Small intestine (tissue), 7 donors: ENCODE measurements at regions not wholly inside any gene's neighbourhood (a gene's known extent, or its start where the extent isn't known, plus 50 kb on each side); places are given as distances from the start of the nearest gene placed in this dataset.

Experiments used
- DNase-seq, 2 donors: peaks; one replicate each; pipeline versions ENCODE4 v3.0.0 to v3.0.0-alpha.2; 2013
- FAIRE-seq: peaks from 2 replicates; lab custom pipeline; 2012; peaks lifted over from hg19 to GRCh38; lab: Jason Lieb, UNC
- H3K27ac ChIP-seq, 3 donors: one replicate each; pipeline ENCODE4 v1.5.1; 2013; ENCODE audit warnings: low read length in 2 of 3, mild to moderate bottlenecking in 2 of 3, control low read depth in 1 of 3, inconsistent platforms in 1 of 3, low read depth in 1 of 3, moderate library complexity in 1 of 3
- H3K27me3 ChIP-seq, 3 donors: one replicate each; pipeline ENCODE4 v1.6.1; 2013; ENCODE audit warnings: low read length in 3 of 3, inconsistent platforms in 1 of 3; ENCODE audit not compliant: control insufficient read depth in 3 of 3, insufficient read depth in 3 of 3
- H3K36me3 ChIP-seq, 3 donors: one replicate each; pipeline ENCODE4 v1.6.1; 2013; ENCODE audit warnings: low read length in 3 of 3, inconsistent platforms in 1 of 3, low read depth in 1 of 3, mild to moderate bottlenecking in 1 of 3, moderate library complexity in 1 of 3; ENCODE audit not compliant: control insufficient read depth in 3 of 3, insufficient read depth in 2 of 3
- H3K4me1 ChIP-seq, 3 donors: one replicate each; pipeline ENCODE4 v1.6.1; 2013; ENCODE audit warnings: low read length in 2 of 3, inconsistent platforms in 1 of 3, low read depth in 1 of 3, mild to moderate bottlenecking in 1 of 3, moderate library complexity in 1 of 3; ENCODE audit not compliant: control insufficient read depth in 3 of 3, insufficient read depth in 2 of 3
- H3K4me3 ChIP-seq, 3 donors: one replicate each; pipeline ENCODE4 v1.5.1; 2013; ENCODE audit warnings: low read length in 3 of 3, control low read depth in 1 of 3, inconsistent platforms in 1 of 3, low read depth in 1 of 3, mild to moderate bottlenecking in 1 of 3, moderate library complexity in 1 of 3
- H3K9me3 ChIP-seq, 2 donors: one replicate each; pipeline ENCODE4 v1.6.1; 2013; ENCODE audit warnings: low read depth in 1 of 2, low read length in 1 of 2; ENCODE audit not compliant: control insufficient read depth in 2 of 2, insufficient read depth in 1 of 2
- WGBS, 3 donors: extraction: QIAGEN DNeasy Blood & Tissue Kit; methylation state at CpG; one replicate each; pipeline ENCODE4 v1.1.7; 2013; 5-methylcytosine and 5-hydroxymethylcytosine counted together
- donor health status: healthy with polysubstance abuse.
- donor health status: control.
- donor health status: control.
- donor health status: Bipolar disorder and iron deficiency.
- donor health status: healthy.

DNA sequence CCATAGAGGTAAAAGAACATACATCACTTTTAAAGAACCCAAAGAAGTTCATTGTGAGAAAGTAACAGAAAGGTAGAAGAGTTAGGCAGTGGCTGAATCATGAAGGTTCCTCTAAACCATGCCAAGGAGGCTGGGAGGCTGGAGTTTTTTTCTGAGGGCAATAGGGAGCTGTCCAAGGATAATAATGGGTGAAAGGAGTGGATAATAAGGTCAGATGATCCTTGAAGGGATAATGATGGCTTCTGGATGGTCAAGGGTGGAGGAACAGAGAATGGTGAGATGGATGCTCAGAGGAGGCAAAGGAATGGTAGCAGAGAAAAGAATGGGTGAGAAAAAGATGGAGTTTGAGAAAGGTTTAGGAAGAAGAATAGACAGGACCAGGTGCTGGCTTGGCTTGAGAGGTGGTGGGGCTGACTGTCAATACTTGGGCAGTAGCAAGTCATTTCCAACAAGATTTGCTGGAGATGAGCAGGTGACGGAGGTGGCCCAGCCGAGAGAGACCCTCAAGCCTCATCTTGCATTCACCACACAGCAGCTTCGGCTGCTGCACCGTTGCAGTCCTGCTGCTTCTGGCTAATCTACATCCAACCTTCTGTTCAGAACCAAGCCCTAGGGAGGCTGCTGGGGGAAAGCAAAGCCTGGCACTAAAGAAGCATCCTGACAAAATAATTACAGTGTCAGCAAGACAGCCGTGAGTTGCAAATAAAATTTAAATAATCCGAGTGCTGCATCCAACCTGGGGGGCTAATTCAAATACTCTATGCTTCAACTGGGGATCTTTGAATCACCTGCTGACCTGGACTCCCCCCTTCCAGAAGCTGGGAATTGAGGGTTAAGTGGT is 131.2 kb upstream of the KCNG1 start:
- Histone ChIP-seq H3K27ac (no peak overlapping the region), H3K27me3 (peaks cover 6 to 42% (median 17%) of the 10 kb centered on the region in 3 donors), H3K9me3 (no peaks in the 10 kb centered on the region), H3K4me3 (no peak overlapping the region), H3K36me3 (no peaks in the 10 kb centered on the region), H3K4me1 (no peaks in the 10 kb centered on the region)
- DNase-seq (no peak), FAIRE-seq (no peak)
- WGBS, 3 donors: 69 to 82% (median 74%) methylated on average over 6 of the region's 6 CpGs

DNA sequence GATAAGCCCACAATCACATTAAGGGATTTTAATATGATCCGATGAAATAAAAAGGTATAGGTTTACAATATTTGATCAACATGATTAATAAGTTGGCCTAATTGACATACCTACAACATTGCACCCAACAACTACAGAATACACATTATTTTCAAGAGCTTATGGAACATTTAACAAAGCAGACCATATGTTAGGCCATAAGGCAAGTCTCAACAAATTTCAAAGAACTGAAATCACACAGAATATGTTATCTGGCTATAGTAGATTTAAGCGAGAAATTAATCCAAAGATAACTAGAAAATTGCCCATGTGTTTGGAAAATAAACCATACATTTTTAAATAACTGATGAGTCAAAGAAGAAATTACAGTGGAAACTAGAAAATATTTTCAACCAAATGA is 126.0 kb upstream of the KCNG1 start:
- Histone ChIP-seq H3K4me1 (no peaks in the 10 kb centered on the region), H3K9me3 (no peaks in the 10 kb centered on the region), H3K27ac (no peak overlapping the region), H3K4me3 (no peak overlapping the region), H3K36me3 (no peaks in the 10 kb centered on the region), H3K27me3 (peaks cover 0 to 7% (median 4%) of the 10 kb centered on the region in 3 donors)
- FAIRE-seq (peak; percentile 33), DNase-seq (no peak)
- WGBS, 3 donors: 75 to 92% (median 82%) methylated on average over 2 of the region's 2 CpGs

- Histone ChIP-seq H3K27me3 (peaks cover 0 to 8% (median 6%) of the 10 kb centered on the region in 3 donors), H3K27ac (no peak overlapping the region), H3K36me3 (no peaks in the 10 kb centered on the region), H3K4me1 (no peaks in the 10 kb centered on the region), H3K9me3 (no peaks in the 10 kb centered on the region), H3K4me3 (no peak overlapping the region)
- FAIRE-seq: no peak
- WGBS, 3 donors: 51 to 60% (median 52%) methylated on average over 5 of the region's 5 CpGs
- DNase-seq: no peak
These were observed 121.6 kb upstream of the KCNG1 start for GRCh38 chr20:51144476-51144875.

DNA sequence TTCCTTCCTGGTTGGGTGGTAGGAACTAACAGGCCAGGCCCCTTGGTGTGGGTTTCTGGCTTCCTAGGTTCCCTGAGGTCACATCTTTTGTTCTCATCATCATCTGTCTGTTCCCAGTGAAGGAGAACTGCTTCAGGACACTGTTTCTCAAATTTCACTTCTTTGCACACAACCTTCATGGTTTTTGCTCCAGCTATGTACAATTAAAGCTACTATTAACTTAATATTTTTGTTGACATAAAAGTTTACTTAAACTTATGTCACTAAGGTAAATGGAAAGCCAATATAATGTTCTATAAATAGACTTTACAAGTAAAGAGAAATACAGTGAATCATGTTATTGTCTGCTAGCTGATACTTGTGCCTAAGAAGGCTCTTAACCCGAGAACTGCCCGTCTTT is 120.7 kb upstream of the KCNG1 start:
- no peak for DNase-seq
- WGBS, 3 donors: 93 to 98% (median 95%) methylated on average over 2 of the region's 2 CpGs
- no peak overlapping the region for H3K27ac ChIP-seq
- no peak overlapping the region for H3K4me3 ChIP-seq
- H3K4me1 ChIP-seq: peaks cover 0 to 3% (median 3%) of the 10 kb centered on the region in 3 donors
- FAIRE-seq: no peak
- no peaks in the 10 kb centered on the region for H3K36me3 ChIP-seq
- peaks cover 0 to 8% (median 6%) of the 10 kb centered on the region in 3 donors for H3K27me3 ChIP-seq
- H3K9me3 ChIP-seq: no peaks in the 10 kb centered on the region

DNA sequence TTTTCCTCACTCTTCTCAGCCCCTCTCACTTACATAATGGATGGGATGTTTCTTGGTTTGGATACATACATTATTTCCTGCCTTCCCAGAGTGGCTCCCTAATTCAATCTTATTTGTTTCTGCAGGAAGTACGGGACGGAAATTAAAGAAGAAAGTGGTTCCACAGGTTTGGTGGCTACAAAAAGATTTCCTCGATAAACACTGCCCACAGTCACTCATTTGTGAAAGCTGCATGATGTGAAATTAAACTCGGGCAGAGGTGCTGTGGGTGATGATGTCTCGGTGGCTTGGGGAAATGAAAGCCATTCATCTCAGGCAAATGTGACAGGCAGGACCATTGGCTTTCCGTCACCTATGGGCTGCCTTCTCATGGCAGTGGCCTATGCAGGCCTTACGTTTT is 119.5 kb upstream of the KCNG1 start:
- peak in 1 of 2 donors; percentile 35 for DNase-seq

DNA sequence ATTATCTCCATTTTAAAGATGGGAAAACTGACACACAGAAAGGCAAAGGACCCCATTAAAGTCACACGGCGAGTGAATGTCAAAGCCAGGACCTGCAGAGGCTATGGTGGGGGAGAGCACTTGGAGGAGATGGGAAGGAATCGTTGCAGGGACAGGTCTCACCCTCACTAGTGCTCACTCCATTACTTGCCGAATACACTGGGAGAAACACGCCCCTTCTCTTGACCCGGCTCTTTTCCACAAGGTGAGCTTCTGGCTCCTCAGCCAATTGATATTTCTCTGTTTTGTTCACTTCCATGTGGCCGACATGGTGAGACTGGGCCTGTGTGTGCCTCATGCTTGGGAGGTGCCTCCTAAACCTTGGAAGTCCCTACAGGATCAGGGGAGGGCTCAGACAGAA is 117.8 kb upstream of the KCNG1 start:
- FAIRE-seq (no peak), DNase-seq (no peak)
- H3K4me1 ChIP-seq: peaks cover 0 to 26% (median 3%) of the 10 kb centered on the region in 3 donors
- no peak overlapping the region for H3K4me3 ChIP-seq
- H3K9me3 ChIP-seq: no peaks in the 10 kb centered on the region
- H3K27me3 ChIP-seq: peaks cover 0 to 8% (median 6%) of the 10 kb centered on the region in 3 donors
- WGBS, 3 donors: 90 to 98% (median 96%) methylated on average over 7 of the region's 7 CpGs
- H3K27ac ChIP-seq: no peak overlapping the region
- H3K36me3 ChIP-seq: no peaks in the 10 kb centered on the region

More for the DNA sequence above, 119.5 kb upstream of the KCNG1 start:
- no peak for FAIRE-seq
- Histone ChIP-seq H3K36me3 (no peaks in the 10 kb centered on the region), H3K9me3 (no peaks in the 10 kb centered on the region), H3K4me3 (no peak overlapping the region), H3K4me1 (peaks cover 0 to 12% (median 3%) of the 10 kb centered on the region in 3 donors), H3K27ac (no peak overlapping the region), H3K27me3 (peaks cover 0 to 8% (median 6%) of the 10 kb centered on the region in 3 donors)
- 33 to 55% (median 35%) methylated on average over 7 of the region's 7 CpGs for WGBS, 3 donors

DNA sequence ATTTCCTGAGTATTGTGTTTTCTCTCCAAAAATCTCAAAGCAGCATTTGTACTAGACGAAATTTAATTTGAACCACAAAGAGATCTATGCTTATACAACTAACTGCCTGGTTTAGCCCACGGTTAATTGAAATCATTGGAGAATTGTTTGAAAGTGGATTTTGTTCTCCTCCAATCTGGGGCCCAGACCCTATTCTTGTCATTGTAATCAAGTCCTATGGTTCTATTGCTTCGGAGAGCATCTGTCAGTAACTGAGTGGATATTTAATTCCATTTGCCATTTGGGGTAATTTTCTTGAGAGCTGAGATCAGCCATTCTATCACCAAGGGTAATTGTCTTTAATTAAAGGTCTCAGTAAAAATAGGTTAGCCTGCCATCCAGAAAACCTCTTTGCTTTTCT is 117.0 kb upstream of the KCNG1 start:
- no peak overlapping the region for H3K27ac ChIP-seq
- peaks cover 0 to 5% (median 2%) of the 10 kb centered on the region in 3 donors for H3K27me3 ChIP-seq
- FAIRE-seq: no peak
- no peaks in the 10 kb centered on the region for H3K9me3 ChIP-seq
- 80 to 90% (median 82%) methylated on average over 3 of the region's 3 CpGs for WGBS, 3 donors
- no peak overlapping the region for H3K4me3 ChIP-seq
- H3K4me1 ChIP-seq: peaks cover 0 to 34% (median 3%) of the 10 kb centered on the region in 3 donors
- H3K36me3 ChIP-seq: no peaks in the 10 kb centered on the region
- no peak for DNase-seq

DNA sequence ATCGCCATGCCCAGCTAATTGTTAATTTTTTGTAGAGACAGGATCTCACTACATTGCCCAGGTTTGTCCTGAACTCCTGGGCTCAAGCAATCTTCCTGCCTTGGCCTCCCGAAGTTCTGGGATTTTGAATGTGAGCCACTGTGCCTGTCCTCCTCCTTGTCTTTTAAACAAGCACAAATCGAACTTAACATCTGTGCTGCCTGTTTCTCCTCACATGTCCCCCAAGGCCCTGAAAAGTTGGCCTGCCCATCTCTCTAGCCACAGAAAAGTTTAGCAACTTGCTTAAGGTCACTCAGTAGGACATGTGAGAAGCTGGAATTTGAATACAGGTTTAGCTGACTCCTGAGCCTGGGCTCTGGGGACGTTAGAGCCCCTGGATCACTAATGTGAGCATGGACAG is 115.7 kb upstream of the KCNG1 start:
- Histone ChIP-seq H3K9me3 (no peaks in the 10 kb centered on the region), H3K4me3 (no peak overlapping the region), H3K4me1 (peaks cover 0 to 45% (median 4%) of the 10 kb centered on the region in 3 donors), H3K36me3 (no peaks in the 10 kb centered on the region), H3K27ac (peak overlapping the region in 1 of 3 donors; percentile 26), H3K27me3 (peaks cover 0 to 2% (median 0%) of the 10 kb centered on the region in 3 donors)
- DNase-seq: no peak
- WGBS, 3 donors: 77 to 79% (median 78%) methylated on average over 4 of the region's 4 CpGs
- FAIRE-seq: no peak
